Sigmoid colon (tissue), 6 donors: ENCODE measurements at regions not wholly inside any gene's neighbourhood (a gene's known extent, or its start where the extent isn't known, plus 50 kb on each side); places are given as distances from the start of the nearest gene placed in this dataset.
A peak's percentile ranks its signal among the peaks of the same experiment; 100 is the strongest.
"Not testable (repeated sequence)": the region's sequence is repeated elsewhere in the genome, so short reads cannot be mapped to it uniquely, and the experiment has no call there.

Experiments used
- DNase-seq: peaks from one replicate; pipeline ENCODE4 v3.0.0-alpha.2; 2019
- H3K27ac ChIP-seq, 4 donors: fragments of 200-600 bp; sonication (generic); one replicate each; pipeline ENCODE4 v1.5.1; 2016 to 2019; ENCODE audit warnings: mild to moderate bottlenecking in 1 of 4
- H3K27me3 ChIP-seq, 3 donors: fragments of 200-600 bp; sonication (generic); one replicate each; pipeline ENCODE4 v1.5.1; 2019; ENCODE audit warnings: mild to moderate bottlenecking in 1 of 3
- H3K36me3 ChIP-seq, 4 donors: fragments of 200-600 bp; sonication (generic); one replicate each; pipeline ENCODE4 v1.5.1; 2016 to 2019
- H3K4me1 ChIP-seq, 4 donors: fragments of 200-600 bp; sonication (generic); one replicate each; pipeline ENCODE4 v1.5.1; 2017 to 2019
- H3K4me3 ChIP-seq, 4 donors: fragments of 200-600 bp; sonication (generic); one replicate each; pipeline ENCODE4 v1.5.1; 2017 to 2019; ENCODE audit warnings: mild to moderate bottlenecking in 2 of 4, moderate library complexity in 1 of 4
- H3K9me3 ChIP-seq, 4 donors: fragments of 200-600 bp in 3 of 4; sonication (generic) in 3 of 4; one replicate each; pipeline versions ENCODE4 v1.5.1 to v1.6.1; 2013 to 2019
- EP300 ChIP-seq, 4 donors: sonication (generic); formaldehyde crosslinking; IDR thresholded peaks; one replicate each; pipeline ENCODE4 v1.6.1; 2017; ENCODE audit warnings: antibody characterized with exemption in 4 of 4
- POLR2A ChIP-seq, 2 donors: fragments of 450-650 bp; IDR thresholded peaks; one replicate each; pipeline ENCODE4 v1.6.1; 2016; ENCODE audit warnings: antibody characterized with exemption in 2 of 2, mild to moderate bottlenecking in 2 of 2, moderate library complexity in 2 of 2
- POLR2AphosphoS5 ChIP-seq, 4 donors: sonication (generic); formaldehyde crosslinking; IDR thresholded peaks; one replicate each; pipeline ENCODE4 v1.6.1; 2017; ENCODE audit warnings: antibody characterized with exemption in 4 of 4
- WGBS, 2 donors: extraction: QIAGEN DNeasy Blood & Tissue Kit; methylation state at CpG; one replicate each; pipeline ENCODE4 v1.1.7; 2013; 5-methylcytosine and 5-hydroxymethylcytosine counted together
- intact Hi-C: fragments of 100-400 bp; cut with DNase I; formaldehyde crosslinking; loops from one replicate; pipeline ENCODE4 v1.15.1; 2023
- TF ChIP-seq, protein P1 (sequence below), 4 experiments: fragments of 450-650 bp in 3 of 4; fragments of 200-600 bp in 1 of 4; IDR thresholded peaks; one replicate each; pipeline ENCODE4 v1.5.1; 2016 to 2019; ENCODE audit warnings: antibody characterized with exemption in 4 of 4, mild to moderate bottlenecking in 3 of 4, moderate library complexity in 2 of 4
- donor health status: healthy with polysubstance abuse.
- donor health status: healthy.

- no peak for DNase-seq
- no peaks in the 10 kb centered on the region for H3K27me3 ChIP-seq
- H3K36me3 ChIP-seq, result peaks cover 0 to under 1% (median 0%) of the 10 kb centered on the region in 4 donors
- peak overlapping the region in 1 of 4 donors; percentile 6 for H3K27ac ChIP-seq
- peaks cover 0 to 40% (median 39%) of the 10 kb centered on the region in 4 donors for H3K4me1 ChIP-seq
- 97 to 98% methylated on average over 2 of the region's 2 CpGs for WGBS, 2 donors
- TF ChIP-seq POLR2AphosphoS5 (IDR thresholded peaks at IDR 0.05) (no peak), EP300 (IDR thresholded peaks at IDR 0.05) (no peak), POLR2A (IDR thresholded peaks at IDR 0.05) (no peak)
- TF ChIP-seq, protein P1, sequence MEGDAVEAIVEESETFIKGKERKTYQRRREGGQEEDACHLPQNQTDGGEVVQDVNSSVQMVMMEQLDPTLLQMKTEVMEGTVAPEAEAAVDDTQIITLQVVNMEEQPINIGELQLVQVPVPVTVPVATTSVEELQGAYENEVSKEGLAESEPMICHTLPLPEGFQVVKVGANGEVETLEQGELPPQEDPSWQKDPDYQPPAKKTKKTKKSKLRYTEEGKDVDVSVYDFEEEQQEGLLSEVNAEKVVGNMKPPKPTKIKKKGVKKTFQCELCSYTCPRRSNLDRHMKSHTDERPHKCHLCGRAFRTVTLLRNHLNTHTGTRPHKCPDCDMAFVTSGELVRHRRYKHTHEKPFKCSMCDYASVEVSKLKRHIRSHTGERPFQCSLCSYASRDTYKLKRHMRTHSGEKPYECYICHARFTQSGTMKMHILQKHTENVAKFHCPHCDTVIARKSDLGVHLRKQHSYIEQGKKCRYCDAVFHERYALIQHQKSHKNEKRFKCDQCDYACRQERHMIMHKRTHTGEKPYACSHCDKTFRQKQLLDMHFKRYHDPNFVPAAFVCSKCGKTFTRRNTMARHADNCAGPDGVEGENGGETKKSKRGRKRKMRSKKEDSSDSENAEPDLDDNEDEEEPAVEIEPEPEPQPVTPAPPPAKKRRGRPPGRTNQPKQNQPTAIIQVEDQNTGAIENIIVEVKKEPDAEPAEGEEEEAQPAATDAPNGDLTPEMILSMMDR (IDR thresholded peaks at IDR 0.05), result no peak
- H3K4me3 ChIP-seq, result no peak overlapping the region
- no peaks in the 10 kb centered on the region for H3K9me3 ChIP-seq
- intact Hi-C loops, result no loop called here
Measured at GRCh38 chr21:14058566-14058965, 152.2 kb downstream of the LIPI start.

DNA sequence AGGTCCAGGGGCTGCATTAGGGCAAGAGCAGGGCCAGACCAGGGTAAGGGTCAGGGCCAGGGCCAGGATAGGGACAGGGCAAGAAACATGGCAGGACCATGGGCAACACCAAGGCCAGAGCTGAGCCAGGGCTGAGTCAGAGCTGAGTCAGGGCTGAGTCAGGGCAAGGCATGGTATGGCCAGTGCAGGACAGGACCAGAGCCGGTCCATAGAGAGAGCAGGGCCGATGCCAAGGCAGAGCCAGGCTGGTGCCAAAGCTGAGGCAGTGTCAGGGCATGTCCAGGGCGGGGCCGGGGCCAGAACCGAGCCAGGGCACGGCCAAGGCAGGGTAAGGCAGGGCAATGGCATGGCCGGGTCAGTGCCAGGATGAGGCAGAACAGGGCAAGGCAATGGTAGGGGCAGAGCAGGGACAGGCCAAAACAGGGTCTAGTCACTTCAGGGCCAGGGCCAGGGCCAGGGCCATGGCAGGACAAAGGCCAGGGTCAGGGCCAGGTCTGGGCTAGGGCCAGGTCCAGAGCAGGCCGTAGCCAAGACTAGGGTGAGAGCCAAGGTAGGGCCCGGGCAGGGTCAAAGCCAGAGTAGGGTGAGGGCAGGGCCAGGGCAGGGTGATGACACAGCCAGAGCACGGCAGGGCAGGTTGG, 152.8 kb downstream of the LIPI start:
- H3K27me3 ChIP-seq, H3K9me3 ChIP-seq, H3K36me3 ChIP-seq, intact Hi-C loops, H3K4me3 ChIP-seq: not testable (repeated sequence)
- peak; percentile 50 for DNase-seq
- WGBS, 2 donors, result 91 to 97% methylated on average over 10 of the region's 10 CpGs
- Histone ChIP-seq H3K4me1 (peaks cover 0 to 46% (median 39%) of the 10 kb centered on the region in 4 donors), H3K27ac (peak overlapping the region in 3 of 4 donors; percentile 23 to 53 (median 29))

DNA sequence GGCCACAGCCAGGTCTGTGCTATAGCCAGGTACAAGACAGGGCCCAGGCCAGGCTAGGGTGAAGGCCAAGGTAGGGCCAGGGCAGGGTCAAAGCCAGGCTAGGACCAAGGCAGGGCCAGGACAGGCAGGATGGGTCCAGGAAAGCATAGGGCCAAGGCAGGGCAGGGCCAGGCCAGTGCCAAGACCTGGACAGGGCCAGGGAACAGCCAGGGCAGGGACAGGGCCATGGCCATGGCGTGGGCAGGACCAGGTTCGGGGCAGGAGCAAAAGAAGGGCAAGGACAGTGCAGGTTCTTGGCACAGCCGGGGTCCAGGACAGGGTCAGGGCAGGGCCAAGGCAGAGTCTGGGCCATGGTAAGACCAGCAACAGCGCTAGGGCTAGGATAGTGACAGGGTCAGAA, 153.4 kb downstream of the LIPI start:
- peaks cover 0 to 46% (median 39%) of the 10 kb centered on the region in 4 donors for H3K4me1 ChIP-seq
- H3K27me3 ChIP-seq, result no peaks in the 10 kb centered on the region
- 74 to 98% methylated on average over 4 of the region's 4 CpGs for WGBS, 2 donors
- intact Hi-C loops, result no loop called here
- H3K27ac ChIP-seq, result peak overlapping the region in 3 of 4 donors; percentile 23 to 53 (median 29)
- DNase-seq, result no peak
- TF ChIP-seq, protein P1 (IDR thresholded peaks at IDR 0.05), result no peak
- TF ChIP-seq POLR2A (IDR thresholded peaks at IDR 0.05) (no peak), EP300 (IDR thresholded peaks at IDR 0.05) (no peak), POLR2AphosphoS5 (IDR thresholded peaks at IDR 0.05) (no peak)
- no peaks in the 10 kb centered on the region for H3K9me3 ChIP-seq
- H3K4me3 ChIP-seq, result no peak overlapping the region
- no peaks in the 10 kb centered on the region for H3K36me3 ChIP-seq

- intact Hi-C loops, result no loop called here
- Histone ChIP-seq H3K27me3 (no peaks in the 10 kb centered on the region), H3K27ac (peak overlapping the region in 3 of 4 donors; percentile 23 to 35 (median 29)), H3K4me3 (no peak overlapping the region), H3K36me3 (no peaks in the 10 kb centered on the region), H3K4me1 (peaks cover 0 to 46% (median 39%) of the 10 kb centered on the region in 4 donors), H3K9me3 (no peaks in the 10 kb centered on the region)
- no peak for TF ChIP-seq EP300 (IDR thresholded peaks at IDR 0.05)
- TF ChIP-seq POLR2AphosphoS5 (IDR thresholded peaks at IDR 0.05), result no peak
- no peak for TF ChIP-seq POLR2A (IDR thresholded peaks at IDR 0.05)
- TF ChIP-seq, protein P1 (IDR thresholded peaks at IDR 0.05), result no peak
- DNase-seq, result peak; percentile 64
- WGBS, 2 donors, result 97% methylated on average over 9 of the region's 9 CpGs
Measured at GRCh38 chr21:14056771-14057191, 154.0 kb downstream of the LIPI start.

DNA sequence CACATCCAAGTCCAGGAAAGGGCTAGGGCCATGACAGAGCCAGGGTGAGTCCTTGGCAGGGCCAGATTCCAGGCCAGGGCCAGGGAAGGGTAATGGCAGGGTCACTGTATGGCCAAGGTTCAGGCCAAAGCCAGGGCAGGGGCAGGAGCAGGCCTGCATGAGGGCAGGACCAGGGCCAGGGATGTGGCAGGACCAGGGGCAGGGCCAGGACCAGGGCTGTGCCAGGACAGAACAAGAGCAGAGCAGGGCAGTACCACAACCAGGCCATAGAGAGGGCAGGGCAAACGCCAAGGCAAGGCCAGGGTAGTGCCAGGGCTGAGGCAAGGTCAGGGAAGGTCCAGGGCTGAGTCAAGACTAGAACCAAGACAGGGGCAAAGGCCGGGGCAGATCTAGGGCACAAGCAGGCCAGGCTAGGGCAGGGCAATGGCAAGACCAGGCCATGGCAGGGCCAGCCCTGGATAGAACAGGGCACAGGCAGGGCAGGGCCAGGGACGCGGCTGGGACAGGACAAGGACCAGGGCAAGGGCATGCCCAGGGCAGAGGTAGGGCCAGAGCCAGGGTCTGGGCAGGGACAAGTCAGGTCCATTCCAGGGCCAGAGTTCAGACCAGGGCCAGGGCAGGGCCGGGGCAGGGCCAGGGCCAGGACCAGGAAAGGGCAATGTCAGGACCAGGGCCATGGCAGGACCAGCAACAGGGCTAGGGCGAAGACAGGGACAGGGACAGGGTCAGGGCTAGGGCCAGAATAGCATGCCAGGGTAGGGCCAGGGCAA, 154.8 kb downstream of the LIPI start:
- intact Hi-C loops, result not testable (repeated sequence)
- peak; percentile 50 for DNase-seq
- WGBS, 2 donors, result 96% methylated on average over 6 of the region's 6 CpGs

More for the DNA sequence above, 154.8 kb downstream of the LIPI start:
- not testable (repeated sequence) for H3K27me3 ChIP-seq, H3K36me3 ChIP-seq, H3K9me3 ChIP-seq, H3K4me3 ChIP-seq
- Histone ChIP-seq H3K27ac (peak overlapping the region in 2 of 4 donors; percentile 23 to 35), H3K4me1 (peaks cover 0 to 46% (median 39%) of the 10 kb centered on the region in 4 donors)
